Erythroblast (primary cell): ENCODE measurements at regions not wholly inside any gene's neighbourhood (a gene's known extent, or its start where the extent isn't known, plus 50 kb on each side); places are given as distances from the start of the nearest gene placed in this dataset.

Experiments
- GATA1 ChIP-seq: IDR thresholded peaks from 2 replicates; pipeline ENCODE4 v1.6.1; 2011; ENCODE audit warnings: low read depth, mild to moderate bottlenecking, control low read depth, low read length, moderate library complexity
- POLR2A ChIP-seq: IDR thresholded peaks from 2 replicates; pipeline ENCODE4 v1.6.1; 2011; ENCODE audit warnings: mild to moderate bottlenecking, low read length

GRCh38 chr13:108558489-108558888 lies 70.9 kb upstream of the MYO16 start:
- TF ChIP-seq POLR2A (no peak), GATA1 (no peak)
